Stimulated activated CD4-positive, alpha-beta T cell treated with anti-CD3 and anti-CD28 coated beads, Interleukin-1b, Interleukin-23, amount 100 ng/mL, for 4 hours (primary cell): ENCODE measurements at regions not wholly inside any gene's neighbourhood (a gene's known extent, or its start where the extent isn't known, plus 50 kb on each side); places are given as distances from the start of the nearest gene placed in this dataset.
"Not testable (repeated sequence)": the region's sequence is repeated elsewhere in the genome, so short reads cannot be mapped to it uniquely, and the experiment has no call there.

Source experiments
- DNase-seq, 2 donors: peaks; one replicate each; pipeline ENCODE4 v3.0.0-alpha.2; 2020; ENCODE audit warnings: low read depth in 2 of 2

DNA sequence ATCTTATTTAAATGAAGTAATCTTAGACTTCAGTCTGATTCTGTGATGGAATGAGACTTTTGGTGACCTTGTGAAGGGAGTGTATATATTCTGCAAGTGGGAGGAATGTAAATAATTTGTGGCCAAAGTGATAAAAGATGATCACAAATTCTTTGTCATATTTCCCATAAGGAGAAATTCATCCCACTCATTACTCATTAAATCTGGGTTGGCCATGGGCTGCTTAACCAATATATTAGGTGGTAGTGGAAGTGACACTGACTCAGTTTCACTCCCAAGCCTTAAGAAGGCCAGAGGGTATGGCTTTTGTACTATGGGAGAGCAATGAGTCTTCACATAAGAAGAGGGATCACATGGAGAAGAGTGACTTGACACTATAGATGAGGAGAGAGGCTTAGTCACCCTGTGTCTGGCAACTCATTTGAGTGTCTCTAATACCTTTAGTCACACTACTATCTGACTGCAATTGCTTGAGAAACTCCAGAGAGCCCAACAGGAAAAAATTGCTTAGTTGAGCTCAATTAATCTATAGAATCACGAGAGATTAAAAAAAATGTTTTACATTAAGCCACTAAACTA, 408.2 kb upstream of the PITX2 start:
- DNase-seq: no peak

- no peak for DNase-seq
These were observed 408.7 kb upstream of the PITX2 start for GRCh38 chr4:111031596-111031995.

DNA sequence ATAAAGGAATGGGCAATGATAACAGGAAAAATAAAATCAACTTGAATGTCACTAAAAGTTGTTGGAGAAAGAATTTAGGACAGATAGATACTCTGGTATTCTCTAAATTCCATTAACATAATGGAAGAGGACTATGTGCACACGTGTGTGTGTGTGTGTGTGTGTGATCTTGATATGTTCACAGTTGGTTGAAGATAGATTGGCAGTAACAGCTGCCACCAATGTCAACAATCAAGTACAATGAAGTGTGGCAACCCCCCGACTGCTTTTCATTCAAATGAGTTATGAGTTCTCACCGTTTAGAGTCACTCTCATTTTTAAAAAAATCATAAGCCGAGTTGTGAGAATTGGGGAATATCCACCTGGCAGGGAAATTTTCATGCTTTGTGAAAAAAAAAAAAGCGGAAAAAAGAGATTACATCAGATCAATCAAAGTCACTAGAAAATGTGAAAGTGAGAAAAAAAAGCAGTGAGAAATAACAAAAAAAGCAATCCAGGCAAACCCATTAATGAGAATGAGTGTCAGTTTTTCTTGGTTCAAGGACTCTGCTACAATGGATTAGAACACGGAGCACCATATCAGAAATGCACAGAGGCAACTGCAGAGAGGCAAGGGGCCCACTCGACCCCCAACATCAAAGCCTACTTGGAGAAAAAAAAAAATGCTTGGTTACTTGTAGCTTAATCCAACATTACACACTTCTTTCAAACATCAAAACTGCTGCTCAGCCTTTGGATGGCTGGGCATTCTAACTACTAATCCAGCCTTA, 414.9 kb upstream of the PITX2 start:
- DNase-seq: no peak

DNA sequence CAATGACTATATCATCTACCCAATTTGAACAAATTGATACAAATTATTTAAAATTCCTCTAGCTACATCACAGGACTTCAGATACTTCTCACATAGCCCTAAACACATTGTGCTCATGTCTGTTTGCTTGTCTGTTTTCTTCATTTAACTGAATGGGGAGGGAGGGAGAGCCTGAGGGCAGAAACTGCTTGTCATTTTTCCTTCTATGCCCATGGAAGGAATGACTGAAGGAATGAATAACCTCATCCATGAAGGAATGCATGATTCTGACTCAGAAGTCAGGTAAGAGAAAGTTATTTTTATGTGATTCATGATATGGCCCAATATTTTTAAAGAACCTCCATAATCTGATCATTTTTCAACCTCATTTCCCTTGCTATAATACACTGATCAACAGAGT, 418.0 kb upstream of the PITX2 start:
- no peak for DNase-seq

DNA sequence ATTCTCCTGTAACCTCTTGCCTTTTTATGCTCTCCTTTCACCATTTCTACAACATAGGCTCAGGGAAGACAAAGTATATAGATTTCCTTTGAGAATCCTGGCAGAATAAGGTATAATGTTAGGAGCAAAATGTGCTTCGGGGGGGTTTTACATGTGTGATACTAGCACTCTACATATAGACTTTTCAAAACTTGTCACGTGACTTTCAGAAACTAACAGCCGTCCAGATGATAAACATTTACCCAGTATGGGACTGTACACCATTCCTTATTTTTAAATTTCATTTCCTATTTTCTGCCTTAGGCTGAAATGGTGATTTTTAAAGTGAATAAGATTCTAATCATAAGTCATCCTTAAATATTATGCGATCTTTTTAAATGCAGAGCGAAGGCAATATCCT, 420.4 kb upstream of the PITX2 start:
- DNase-seq: no peak

DNA sequence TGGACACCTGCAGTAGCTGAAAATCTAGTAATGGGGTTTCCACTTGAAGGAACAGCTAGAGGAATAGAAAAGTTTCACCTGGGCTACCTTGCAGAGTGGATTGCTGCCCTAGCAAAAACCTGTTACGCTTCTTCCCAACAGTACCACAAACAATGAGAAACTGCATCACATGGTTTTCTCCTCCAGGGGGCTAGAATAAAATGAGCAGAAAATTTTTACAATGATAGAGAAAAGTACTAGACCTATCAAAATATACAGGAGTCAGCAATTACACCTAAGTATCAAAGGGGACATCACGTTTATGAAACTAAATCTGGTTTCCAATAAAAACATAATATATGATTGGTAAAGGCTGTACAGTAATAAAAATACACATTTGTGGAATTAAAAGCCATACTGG, 423.1 kb upstream of the PITX2 start:
- no peak for DNase-seq

- no peak for DNase-seq
These were observed 423.9 kb upstream of the PITX2 start for GRCh38 chr4:111046811-111047210.

DNA sequence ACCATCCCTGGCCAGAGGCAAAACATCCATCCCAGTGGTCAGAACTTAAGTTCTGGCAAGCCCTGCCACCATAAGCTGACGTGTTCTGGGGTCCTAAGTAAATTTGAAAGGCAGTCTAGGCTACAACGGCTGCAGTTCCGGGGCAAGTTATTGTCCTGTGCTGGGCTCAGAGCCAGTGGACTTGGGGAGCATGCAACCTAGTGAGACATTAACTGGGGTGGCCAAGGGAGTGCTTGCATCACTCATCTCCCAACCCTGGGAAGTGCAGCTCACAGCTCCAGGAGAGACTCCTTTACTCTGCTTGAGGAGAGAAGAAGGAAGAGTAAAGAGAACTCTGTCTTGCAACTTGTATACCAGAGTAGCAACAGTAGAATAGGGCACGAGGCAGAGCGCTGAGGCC, 425.4 kb upstream of the PITX2 start:
- DNase-seq: no peak

DNA sequence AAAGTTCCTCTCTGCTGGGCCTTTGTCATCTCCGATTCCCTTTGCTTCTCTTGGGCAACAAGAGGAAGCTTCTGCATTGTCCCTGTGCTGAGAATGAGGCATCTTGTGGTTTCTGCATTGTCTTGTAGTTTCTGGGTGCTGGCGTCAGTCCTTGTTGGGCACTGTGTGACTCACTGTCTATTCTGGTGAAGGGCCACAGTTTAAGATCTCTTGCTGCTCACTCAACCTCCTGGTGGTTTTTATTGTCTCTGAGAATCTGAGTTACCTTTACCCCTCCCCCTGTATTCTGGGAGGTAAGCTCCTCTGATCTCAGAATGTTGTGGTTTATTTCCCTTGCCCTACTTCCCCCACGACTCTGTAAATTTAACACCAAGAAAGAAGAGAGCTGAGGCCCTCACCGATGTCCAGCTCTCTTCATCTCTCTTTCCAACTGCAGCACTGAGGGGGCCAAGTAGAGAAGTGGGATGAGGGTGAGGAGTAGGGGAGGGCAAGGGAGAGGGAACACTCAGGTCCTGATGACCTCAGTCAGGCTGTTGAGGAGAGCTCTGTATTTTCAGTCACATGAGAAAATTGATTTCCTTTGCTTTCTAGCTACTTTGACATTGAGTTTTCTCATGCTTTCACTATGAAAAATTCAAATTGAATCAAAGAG, 441.6 kb upstream of the PITX2 start:
- no peak for DNase-seq

DNA sequence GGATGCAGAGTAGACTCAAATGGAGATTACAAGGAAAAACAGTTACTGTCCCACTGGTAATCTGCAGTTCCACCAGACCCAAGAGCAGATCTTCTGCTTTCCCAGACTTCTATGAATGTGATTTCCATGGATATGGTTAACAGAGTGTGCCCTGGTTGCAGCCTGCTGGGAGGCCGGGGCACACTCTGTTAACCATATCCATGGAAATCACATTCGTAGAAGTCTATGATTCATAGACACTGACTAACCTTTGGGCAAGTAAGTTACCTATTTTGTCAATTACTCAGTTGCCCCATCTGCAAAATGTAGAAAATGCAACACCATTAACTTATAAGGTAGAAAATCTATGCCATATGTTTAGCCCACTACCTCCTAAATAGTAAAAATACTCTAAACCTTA, 443.1 kb upstream of the PITX2 start:
- no peak for DNase-seq

- no peak for DNase-seq
These were observed 443.6 kb upstream of the PITX2 start for GRCh38 chr4:111066447-111066846.

- DNase-seq: no peak
These were observed 444.0 kb upstream of the PITX2 start for GRCh38 chr4:111066887-111067286.

DNA sequence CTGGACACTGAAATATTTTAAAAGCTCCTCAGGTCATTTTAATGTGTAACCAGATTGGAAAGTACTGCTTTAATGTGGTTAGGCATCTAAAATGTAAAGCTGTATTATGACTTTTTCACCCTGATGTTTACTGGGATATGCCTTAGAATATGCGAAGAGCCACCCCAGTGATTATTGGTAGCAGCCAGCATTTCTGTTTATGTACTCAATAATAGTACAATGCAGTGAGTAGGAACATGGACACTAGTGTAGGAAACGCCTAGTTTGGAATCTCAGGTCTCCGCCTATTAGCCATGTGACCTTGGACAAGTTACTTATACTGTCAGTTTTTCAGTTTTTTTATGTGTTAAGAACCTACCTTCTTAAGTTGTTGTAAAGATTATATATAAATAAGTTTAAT, 446.0 kb upstream of the PITX2 start:
- DNase-seq: no peak

DNA sequence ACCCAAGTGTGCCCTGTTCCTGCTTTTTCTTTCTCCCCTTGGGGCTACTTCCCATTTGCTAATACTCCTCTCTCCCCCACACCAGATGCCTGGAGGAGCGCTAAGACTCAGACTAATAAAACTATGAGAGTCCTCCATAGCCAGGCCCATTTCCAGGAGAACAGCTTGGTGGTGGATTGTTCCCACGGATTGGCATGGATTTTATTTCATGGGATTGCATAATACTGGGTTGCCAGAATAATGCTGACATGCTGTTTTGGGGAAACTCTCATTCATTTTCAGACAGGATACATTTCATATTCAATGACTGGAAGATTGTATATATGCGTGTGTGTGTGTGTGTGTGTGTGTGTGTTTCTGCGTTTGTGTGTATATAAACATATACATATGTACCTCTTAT, 447.5 kb upstream of the PITX2 start:
- DNase-seq: no peak

- DNase-seq: no peak
These were observed 451.7 kb upstream of the PITX2 start for GRCh38 chr4:111074523-111075114.

- not testable (repeated sequence) for DNase-seq
These were observed 453.4 kb upstream of the PITX2 start for GRCh38 chr4:111076299-111076698.

- DNase-seq: no peak
These were observed 485.3 kb upstream of the PITX2 start for GRCh38 chr4:111108153-111108552.

DNA sequence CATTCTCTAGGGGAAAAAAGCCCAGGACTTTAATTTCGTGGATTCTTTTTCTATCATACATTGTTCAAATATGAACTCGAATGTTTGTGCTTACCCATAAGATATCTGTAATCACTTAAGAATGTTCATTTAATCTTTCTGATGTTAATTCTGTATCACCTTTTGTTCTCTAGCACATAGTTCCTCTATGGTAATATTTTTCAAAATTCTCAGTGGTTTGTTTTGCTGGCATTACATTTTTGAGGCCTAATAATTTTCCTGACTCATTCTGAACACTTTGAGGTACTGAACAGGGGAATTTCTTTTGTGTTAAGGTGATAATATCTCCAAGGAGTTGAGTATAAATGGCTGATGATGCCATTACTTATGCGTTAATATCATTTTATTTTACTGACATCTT, 490.7 kb upstream of the PITX2 start:
- DNase-seq: no peak

GRCh38 chr4:111115881-111116280, 493.0 kb upstream of the PITX2 start:
- no peak for DNase-seq

DNA sequence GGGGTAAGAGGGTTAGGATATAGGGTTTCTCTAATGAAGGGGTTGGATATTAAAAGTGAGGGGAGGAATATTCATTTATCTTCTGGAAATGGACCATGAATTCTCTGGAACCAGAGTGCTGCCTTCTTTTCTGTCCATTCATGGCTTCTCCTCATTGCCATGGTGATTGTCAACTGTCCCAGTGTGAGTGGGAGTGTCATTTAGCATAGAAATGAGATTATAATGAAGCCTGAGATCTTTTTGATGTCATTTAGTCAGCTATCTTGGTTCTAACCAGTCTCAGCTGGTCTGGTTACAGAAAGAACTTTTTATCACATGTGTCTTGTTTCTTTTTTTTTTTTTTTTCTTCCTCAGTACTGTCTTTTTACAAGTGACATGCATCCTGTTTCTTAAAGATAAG, 497.3 kb upstream of the PITX2 start:
- DNase-seq: no peak

DNA sequence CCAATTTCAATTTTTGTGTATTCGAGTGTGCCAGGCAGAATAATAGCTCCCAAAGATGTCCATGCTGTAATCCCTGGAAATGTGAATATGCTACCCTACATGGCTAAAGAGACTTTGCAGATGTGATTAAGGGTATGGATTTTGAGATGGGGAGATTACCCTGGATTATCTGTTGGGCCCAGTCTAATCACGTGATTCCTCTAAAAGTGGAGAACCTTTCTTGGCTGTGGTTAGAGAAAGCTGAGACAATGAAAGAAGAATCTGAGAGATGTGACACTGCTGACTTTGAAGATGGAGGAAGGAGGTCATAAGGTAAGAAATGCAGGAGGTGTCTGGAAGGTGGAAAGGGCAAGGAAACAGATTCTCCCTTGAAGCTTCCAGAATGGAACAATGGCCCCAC, 503.5 kb upstream of the PITX2 start:
- DNase-seq: no peak

GRCh38 chr4:111127841-111128240, 505.0 kb upstream of the PITX2 start:
- no peak for DNase-seq

DNA sequence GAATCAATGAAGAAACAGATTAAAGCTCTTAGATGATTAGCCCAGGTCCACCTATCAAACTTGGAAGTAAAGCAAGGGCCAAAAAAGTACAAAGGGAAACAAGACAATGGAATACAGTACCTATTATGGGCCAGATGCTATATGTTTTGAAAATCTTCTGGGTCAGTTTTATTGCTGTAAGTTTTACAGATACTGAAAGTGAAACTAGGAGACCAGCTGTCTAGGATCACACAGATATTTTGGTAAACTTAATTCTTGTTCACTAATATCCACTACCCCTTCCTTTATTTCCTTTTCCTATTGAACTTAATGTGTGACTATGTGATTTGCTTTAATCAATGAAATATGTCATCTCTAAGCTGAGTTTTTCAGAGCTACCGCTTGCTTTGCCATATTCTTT, 505.4 kb upstream of the PITX2 start:
- no peak for DNase-seq
